Memory B cell (primary cell): ENCODE measurements at regions not wholly inside any gene's neighbourhood (a gene's known extent, or its start where the extent isn't known, plus 50 kb on each side); places are given as distances from the start of the nearest gene placed in this dataset.
"Not testable (repeated sequence)": the region's sequence is repeated elsewhere in the genome, so short reads cannot be mapped to it uniquely, and the experiment has no call there.

ENCODE experiments used
- ATAC-seq: fragments of 150-1000 bp; cut with Tn5 transposase; 2 replicates; pipeline ENCODE4 v1.10.0; 2021; ENCODE audit warnings: low read depth, mild to moderate bottlenecking, moderate library complexity
- DNase-seq, 2 donors: peaks; one replicate each; pipeline ENCODE4 v3.0.0; 2022; ENCODE audit warnings: low spot score in 2 of 2
- H3K27ac Mint-ChIP-seq: one replicate; pipeline ENCODE4 v1.8.0; 2022; ENCODE audit warnings: mild to moderate bottlenecking, moderate library complexity, mixed read lengths
- H3K27me3 Mint-ChIP-seq: one replicate; pipeline ENCODE4 v1.8.0; 2022; ENCODE audit warnings: mixed read lengths
- H3K36me3 Mint-ChIP-seq: one replicate; pipeline ENCODE4 v1.8.0; 2022; ENCODE audit warnings: mild to moderate bottlenecking, mixed read lengths
- H3K4me1 Mint-ChIP-seq: one replicate; pipeline ENCODE4 v1.8.0; 2022; ENCODE audit warnings: mixed read lengths
- H3K4me3 Mint-ChIP-seq: one replicate; pipeline ENCODE4 v1.8.0; 2022; ENCODE audit warnings: mild to moderate bottlenecking, moderate library complexity, mixed read lengths
- H3K9me3 Mint-ChIP-seq: one replicate; pipeline ENCODE4 v1.8.0; 2022; ENCODE audit warnings: mixed read lengths

DNA sequence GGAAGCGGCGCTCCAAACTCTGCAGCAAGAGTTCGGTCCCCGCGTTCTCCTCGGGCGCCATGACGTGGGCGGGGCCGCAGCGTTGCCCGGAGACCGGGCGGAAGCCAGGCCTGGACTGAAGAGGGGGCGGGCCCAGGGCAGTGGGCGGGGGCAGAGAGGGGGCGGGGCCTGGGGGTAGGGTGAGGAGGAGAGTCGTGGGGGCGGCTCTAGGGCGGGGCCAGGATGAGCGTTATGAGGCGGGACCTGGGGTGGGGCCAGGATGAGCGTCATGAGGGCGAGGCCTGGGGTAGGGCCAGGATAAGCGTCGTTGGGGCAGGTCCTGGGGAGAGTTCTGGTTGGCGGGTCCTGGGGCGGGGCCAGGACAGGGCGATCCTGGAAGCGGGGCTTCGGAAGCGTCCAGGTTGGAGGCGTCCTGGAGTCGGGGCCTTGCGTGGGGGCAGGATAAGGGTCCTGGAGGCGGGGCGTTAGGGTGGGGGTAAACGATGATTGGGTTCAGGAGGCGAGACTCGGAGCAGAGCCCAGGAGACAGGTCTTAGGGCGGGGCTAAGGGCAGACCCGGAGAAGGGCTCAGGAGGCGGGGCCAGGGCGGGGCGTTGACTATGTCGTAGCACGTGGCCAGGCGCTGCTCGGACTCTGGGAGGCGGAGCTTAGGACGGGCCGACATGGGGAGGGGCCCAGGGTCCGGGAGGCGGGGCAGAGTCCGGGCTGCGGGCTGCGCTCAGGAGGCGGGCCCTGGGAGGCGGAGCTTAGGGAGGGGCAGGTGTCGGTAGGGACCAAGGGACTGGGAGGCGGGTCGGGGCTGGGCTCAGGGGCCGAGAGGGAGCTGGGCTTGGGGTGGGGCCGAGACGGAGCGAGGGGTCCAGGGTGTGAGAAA is 131.1 kb upstream of the ALDH3B2 start:
- DNase-seq (peak; percentile 98 to 100), ATAC-seq (peak; percentile 95)
- not testable (repeated sequence) for H3K27me3 Mint-ChIP-seq, H3K9me3 Mint-ChIP-seq, H3K4me1 Mint-ChIP-seq, H3K36me3 Mint-ChIP-seq
- Mint-ChIP-seq H3K27ac (peak overlapping the region; percentile 98), H3K4me3 (peak overlapping the region; percentile 89)

GRCh38 chr11:67804435-67805252 is 130.2 kb upstream of the ALDH3B2 start:
- not testable (repeated sequence) for H3K9me3 Mint-ChIP-seq, H3K4me1 Mint-ChIP-seq, ATAC-seq, H3K36me3 Mint-ChIP-seq, H3K27me3 Mint-ChIP-seq, DNase-seq
- H3K27ac Mint-ChIP-seq: peak overlapping the region; percentile 98
- peak overlapping the region; percentile 89 for H3K4me3 Mint-ChIP-seq

- not testable (repeated sequence) for DNase-seq, H3K36me3 Mint-ChIP-seq, H3K4me3 Mint-ChIP-seq, H3K27ac Mint-ChIP-seq, H3K27me3 Mint-ChIP-seq, H3K9me3 Mint-ChIP-seq, H3K4me1 Mint-ChIP-seq, ATAC-seq
Measured at GRCh38 chr11:67803519-67803918, 129.1 kb upstream of the ALDH3B2 start.

- ATAC-seq: not testable (repeated sequence)
Measured at GRCh38 chr11:67803055-67803454, 128.6 kb upstream of the ALDH3B2 start.

DNA sequence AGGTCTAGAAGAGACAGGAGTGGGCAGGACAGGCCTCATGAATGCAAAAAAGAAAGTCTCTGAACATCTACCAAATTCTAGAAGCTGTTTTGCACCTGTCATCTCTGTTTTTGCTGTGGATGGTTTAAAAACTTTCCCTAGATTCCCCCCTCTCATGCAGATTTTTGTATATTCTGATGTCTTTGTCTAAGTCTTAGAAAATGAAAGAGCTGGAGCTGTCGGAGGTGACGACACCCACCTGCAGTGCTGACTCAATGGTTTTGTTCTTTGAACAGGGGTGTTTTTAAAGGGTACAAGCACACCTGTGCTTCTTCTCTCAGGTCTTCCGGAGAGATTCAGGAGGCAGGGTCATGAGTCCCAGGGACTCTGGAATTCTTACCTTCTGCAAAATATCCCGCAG is 128.2 kb upstream of the ALDH3B2 start:
- ATAC-seq, H3K36me3 Mint-ChIP-seq, DNase-seq, H3K4me3 Mint-ChIP-seq, H3K27me3 Mint-ChIP-seq, H3K4me1 Mint-ChIP-seq, H3K27ac Mint-ChIP-seq, H3K9me3 Mint-ChIP-seq: not testable (repeated sequence)

More at GRCh38 chr11:67803055-67803454, 128.6 kb upstream of the ALDH3B2 start:
- not testable (repeated sequence) for DNase-seq, H3K4me3 Mint-ChIP-seq, H3K27ac Mint-ChIP-seq, H3K36me3 Mint-ChIP-seq, H3K4me1 Mint-ChIP-seq, H3K27me3 Mint-ChIP-seq, H3K9me3 Mint-ChIP-seq

DNA sequence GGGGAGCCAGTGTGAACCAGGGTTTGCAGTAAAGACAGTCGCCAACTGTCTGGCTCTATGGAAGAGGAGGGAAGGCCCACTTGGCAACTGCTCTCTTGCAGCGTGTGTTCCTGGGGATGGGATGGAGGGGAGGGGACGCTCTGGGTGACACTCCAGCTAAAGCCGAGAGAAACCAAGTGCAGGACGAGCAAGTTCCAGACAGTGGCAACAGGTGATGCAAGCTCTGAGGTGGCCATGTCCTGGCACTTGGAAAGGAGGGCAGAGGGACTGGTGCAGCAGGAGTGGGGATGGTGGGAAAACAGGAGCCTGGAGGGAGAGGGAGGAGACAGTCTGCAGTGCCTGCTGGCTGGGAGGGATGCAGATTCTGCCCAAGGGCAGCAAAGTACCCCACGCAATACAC is 127.0 kb upstream of the ALDH3B2 start:
- not testable (repeated sequence) for H3K27me3 Mint-ChIP-seq, H3K9me3 Mint-ChIP-seq, H3K4me1 Mint-ChIP-seq, H3K4me3 Mint-ChIP-seq, DNase-seq, ATAC-seq, H3K36me3 Mint-ChIP-seq, H3K27ac Mint-ChIP-seq

GRCh38 chr11:67800591-67800990 is 126.2 kb upstream of the ALDH3B2 start:
- not testable (repeated sequence) for H3K4me3 Mint-ChIP-seq, H3K9me3 Mint-ChIP-seq, H3K4me1 Mint-ChIP-seq, H3K27me3 Mint-ChIP-seq, DNase-seq, ATAC-seq, H3K36me3 Mint-ChIP-seq, H3K27ac Mint-ChIP-seq

DNA sequence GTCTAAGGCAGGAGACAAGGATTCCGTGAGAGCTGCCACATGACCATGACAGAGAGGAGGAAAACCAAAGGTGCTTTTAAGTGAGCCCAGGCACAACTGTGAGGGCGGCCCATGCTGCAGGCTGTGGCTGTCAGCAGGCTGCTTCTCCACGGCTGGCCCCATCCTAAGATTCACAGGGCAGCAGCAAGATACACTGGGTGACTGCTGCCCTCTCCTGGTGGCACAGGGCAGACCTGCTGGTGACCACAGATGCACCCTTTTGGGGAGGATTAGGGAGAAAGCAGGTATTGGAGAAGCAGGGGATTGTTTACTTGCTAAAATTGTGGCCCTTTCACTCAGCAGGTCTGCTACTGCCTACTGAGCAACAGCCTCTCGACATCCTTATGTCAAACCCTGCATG is 125.4 kb upstream of the ALDH3B2 start:
- H3K4me1 Mint-ChIP-seq, DNase-seq, H3K27ac Mint-ChIP-seq, H3K27me3 Mint-ChIP-seq, H3K36me3 Mint-ChIP-seq, H3K9me3 Mint-ChIP-seq, H3K4me3 Mint-ChIP-seq, ATAC-seq: not testable (repeated sequence)

- H3K9me3 Mint-ChIP-seq, H3K27ac Mint-ChIP-seq, ATAC-seq, H3K4me3 Mint-ChIP-seq, H3K36me3 Mint-ChIP-seq, H3K27me3 Mint-ChIP-seq, DNase-seq, H3K4me1 Mint-ChIP-seq: not testable (repeated sequence)
Measured at GRCh38 chr11:67797726-67798521, 123.5 kb upstream of the ALDH3B2 start.

DNA sequence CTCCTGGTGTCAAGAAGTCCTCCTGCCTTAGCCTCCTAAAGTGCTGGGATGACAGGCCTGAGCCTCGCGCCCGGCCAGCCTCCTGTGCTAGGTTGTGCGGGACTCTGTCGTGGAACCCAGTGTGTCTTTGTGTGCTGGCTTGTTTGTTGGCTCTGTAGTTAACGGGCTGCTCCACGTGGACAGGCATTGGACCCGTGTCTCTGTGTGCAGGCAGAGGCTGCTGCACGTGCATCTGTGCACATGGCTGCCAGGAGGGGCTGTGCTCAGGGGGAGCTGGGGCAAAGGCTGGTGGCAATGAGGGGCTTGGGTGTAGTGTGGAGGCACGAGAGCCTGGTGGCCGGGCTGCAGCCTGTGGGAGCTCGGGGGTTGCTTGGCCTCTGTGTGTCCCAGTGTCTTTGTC is 121.3 kb upstream of the ALDH3B2 start:
- peaks cover 7% of the 10 kb centered on the region for H3K27me3 Mint-ChIP-seq

DNA sequence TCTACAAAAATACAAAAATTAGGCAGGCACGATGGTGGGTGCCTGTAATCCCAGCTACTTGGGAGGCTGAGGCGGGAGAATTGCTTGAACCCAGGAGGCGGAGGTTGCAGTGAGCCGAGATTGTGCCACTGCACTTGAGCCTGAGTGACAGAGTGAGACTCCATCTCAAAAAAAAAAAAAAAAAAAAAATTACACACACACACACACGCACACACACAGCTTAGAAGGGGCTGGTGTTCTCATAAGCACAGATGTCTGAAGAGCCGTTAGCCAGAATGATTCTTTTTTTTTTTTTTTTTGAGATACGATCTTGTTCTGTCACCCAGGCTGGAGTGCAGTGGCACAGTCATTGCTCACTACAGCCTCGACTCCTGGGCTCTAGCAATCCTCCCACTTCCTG is 119.3 kb upstream of the ALDH3B2 start:
- H3K4me1 Mint-ChIP-seq, DNase-seq, H3K27me3 Mint-ChIP-seq, H3K4me3 Mint-ChIP-seq, H3K9me3 Mint-ChIP-seq, H3K36me3 Mint-ChIP-seq, ATAC-seq, H3K27ac Mint-ChIP-seq: not testable (repeated sequence)

More for the DNA sequence above, 121.3 kb upstream of the ALDH3B2 start:
- Mint-ChIP-seq H3K27ac (no peak overlapping the region), H3K4me3 (no peak overlapping the region), H3K36me3 (no peaks in the 10 kb centered on the region), H3K4me1 (peaks cover 4% of the 10 kb centered on the region), H3K9me3 (no peaks in the 10 kb centered on the region)
- no peak for DNase-seq
- ATAC-seq: no peak

DNA sequence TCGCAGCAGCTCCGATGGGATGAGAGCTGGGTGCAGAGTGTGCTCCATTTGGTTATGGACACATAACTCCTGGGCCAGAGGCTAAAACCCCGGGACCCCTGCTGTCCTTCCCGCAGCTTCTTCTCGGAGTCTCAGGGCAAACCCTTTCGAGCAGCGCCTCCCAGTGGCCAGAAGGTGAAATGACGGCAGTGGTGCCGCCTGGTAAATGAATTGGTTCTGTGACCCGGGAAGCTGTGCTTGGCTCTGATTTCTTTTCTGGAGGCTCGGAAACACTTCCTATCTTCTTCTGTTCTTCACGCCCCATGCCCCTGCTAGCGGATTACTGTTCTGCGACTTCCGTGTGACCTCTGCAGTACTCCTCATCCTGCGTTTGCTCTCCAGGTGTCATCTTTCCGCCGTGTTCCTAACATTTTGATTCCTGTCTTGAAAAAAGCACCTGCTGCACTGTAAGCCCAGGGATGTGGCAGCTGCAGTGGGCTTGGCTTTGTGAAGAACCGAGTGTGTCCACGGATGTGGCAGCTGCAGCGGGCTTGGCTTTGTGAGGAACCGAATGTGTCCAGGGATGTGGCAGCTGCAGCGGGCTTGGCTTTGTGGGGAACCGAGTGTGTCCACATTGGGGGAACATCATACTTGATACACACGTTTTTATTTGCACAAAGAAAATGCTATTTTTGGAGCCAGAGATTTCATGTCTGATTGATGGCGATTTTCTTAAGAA is 118.0 kb upstream of the ALDH3B2 start:
- not testable (repeated sequence) for H3K4me3 Mint-ChIP-seq, H3K9me3 Mint-ChIP-seq, H3K36me3 Mint-ChIP-seq, H3K27ac Mint-ChIP-seq, H3K27me3 Mint-ChIP-seq, ATAC-seq, H3K4me1 Mint-ChIP-seq
- DNase-seq: peak; percentile 51

DNA sequence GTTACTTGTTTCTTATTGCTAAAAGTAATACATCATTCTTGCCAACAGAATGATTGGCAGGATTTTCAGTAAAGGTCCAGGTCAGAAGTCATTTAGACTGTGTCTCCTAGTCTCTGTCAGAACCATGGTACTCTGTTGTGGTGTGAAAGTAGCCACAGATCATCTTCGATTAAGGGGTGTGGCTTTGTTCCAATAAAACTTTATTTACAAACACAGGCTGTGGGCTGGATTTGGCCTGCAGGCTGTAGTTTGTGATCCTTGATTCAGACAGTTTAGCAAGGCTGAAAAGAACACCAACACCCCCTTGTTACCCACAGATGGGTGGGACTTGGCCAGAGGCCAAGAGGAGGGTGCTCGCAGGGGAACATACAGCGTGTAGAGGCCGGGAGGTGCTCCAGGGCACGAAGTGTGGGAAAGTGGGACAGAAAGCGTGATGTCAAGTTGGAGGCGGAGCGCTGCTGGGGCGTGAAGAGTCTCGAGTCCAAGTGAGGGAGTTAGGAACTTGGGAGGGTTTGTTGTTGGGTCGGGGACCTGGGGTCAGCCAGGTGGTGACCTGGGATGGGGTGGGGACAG is 117.3 kb upstream of the ALDH3B2 start:
- not testable (repeated sequence) for H3K27ac Mint-ChIP-seq, ATAC-seq, H3K9me3 Mint-ChIP-seq, DNase-seq, H3K4me1 Mint-ChIP-seq, H3K36me3 Mint-ChIP-seq, H3K4me3 Mint-ChIP-seq, H3K27me3 Mint-ChIP-seq
